BJ (cell line): ENCODE measurements at regions not wholly inside any gene's neighbourhood (a gene's known extent, or its start where the extent isn't known, plus 50 kb on each side); places are given as distances from the start of the nearest gene placed in this dataset.

ENCODE experiments used
- CTCF ChIA-PET: fragments of 350-600 bp; formaldehyde crosslinking; extraction: SDS; loops from one replicate; lab custom pipeline; 2021; ENCODE audit warnings: antibody characterized with exemption, inconsistent platforms; lab: Yijun Ruan, JAX
- POLR2A ChIA-PET: fragments of 300-600 bp; sonication (Branson Sonifier 250); formaldehyde crosslinking; extraction: SDS; loops from one replicate; lab custom pipeline; 2021; ENCODE audit warnings: antibody characterized with exemption; lab: Charles Lee
- DNase-seq: peaks from one replicate; pipeline ENCODE4 v3.0.0-alpha.2; 2011; ENCODE audit warnings: low read depth
- H3K27me3 ChIP-seq: 2 replicates; pipeline ENCODE4 v1.6.0; 2011; ENCODE audit warnings: low read length; ENCODE audit not compliant: control insufficient read depth, insufficient read depth
- H3K36me3 ChIP-seq: 2 replicates; pipeline ENCODE4 v1.5.1; 2011; ENCODE audit warnings: low read length; ENCODE audit not compliant: control insufficient read depth, insufficient read depth
- H3K4me3 ChIP-seq: 2 replicates; pipeline ENCODE4 v1.5.1; 2011; ENCODE audit warnings: low read depth, mild to moderate bottlenecking, control low read depth, low read length
- CTCF ChIP-seq: IDR thresholded peaks from 2 replicates; pipeline ENCODE4 v1.5.1; 2011; ENCODE audit warnings: low read depth, mild to moderate bottlenecking, control low read depth, inconsistent platforms, low read length, moderate library complexity; ENCODE audit not compliant: insufficient read depth

GRCh38 chr5:163755505-163755904 is 250.1 kb downstream of the MAT2B start:
- POLR2A ChIA-PET, result no interaction called here
- H3K4me3 ChIP-seq, result no peak overlapping the region
- no peak for TF ChIP-seq CTCF

GRCh38 chr5:163756170-163756569 is 250.8 kb downstream of the MAT2B start:
- POLR2A ChIA-PET, result no interaction called here

More at GRCh38 chr5:163755505-163755904, 250.1 kb downstream of the MAT2B start:
- DNase-seq, result no peak
- CTCF ChIA-PET, result no interaction called here
- H3K27me3 ChIP-seq, result no peaks in the 10 kb centered on the region
- no peaks in the 10 kb centered on the region for H3K36me3 ChIP-seq

GRCh38 chr5:163757344-163757743 is 251.9 kb downstream of the MAT2B start:
- CTCF ChIA-PET, result no interaction called here
- Histone ChIP-seq H3K4me3 (no peak overlapping the region), H3K36me3 (no peaks in the 10 kb centered on the region), H3K27me3 (no peaks in the 10 kb centered on the region)
- no peak for DNase-seq
- POLR2A ChIA-PET, result no interaction called here
- no peak for TF ChIP-seq CTCF

More at GRCh38 chr5:163756170-163756569, 250.8 kb downstream of the MAT2B start:
- no peak overlapping the region for H3K4me3 ChIP-seq
- no peak for DNase-seq
- no peaks in the 10 kb centered on the region for H3K27me3 ChIP-seq
- no peaks in the 10 kb centered on the region for H3K36me3 ChIP-seq
- TF ChIP-seq CTCF, result no peak
- CTCF ChIA-PET, result no interaction called here

GRCh38 chr5:163758283-163758711 is 252.9 kb downstream of the MAT2B start:
- DNase-seq, result no peak
- ChIA-PET CTCF (no interaction called here), POLR2A (no interaction called here)
- TF ChIP-seq CTCF, result no peak
- Histone ChIP-seq H3K27me3 (no peaks in the 10 kb centered on the region), H3K4me3 (no peak overlapping the region), H3K36me3 (no peaks in the 10 kb centered on the region)

GRCh38 chr5:163759000-163759704 is 253.7 kb downstream of the MAT2B start:
- H3K4me3 ChIP-seq, result no peak overlapping the region
- TF ChIP-seq CTCF, result no peak
- H3K36me3 ChIP-seq, result no peaks in the 10 kb centered on the region
- no peak for DNase-seq
- ChIA-PET POLR2A (no interaction called here), CTCF (no interaction called here)
- H3K27me3 ChIP-seq, result no peaks in the 10 kb centered on the region
